ENCODE measurements at regions not wholly inside any gene's neighbourhood (a gene's known extent, or its start where the extent isn't known, plus 50 kb on each side); places are given as distances from the start of the nearest gene placed in this dataset.
"Not testable (repeated sequence)": the region's sequence is repeated elsewhere in the genome, so short reads cannot be mapped to it uniquely, and the experiment has no call there.

GRCh38 chr22:49511393-49512189, 316.1 kb downstream of the BRD1 start:
- BruUV-seq (replicated peaks); H3K4me1 ChIP-seq (ENCODE audit: insufficient read depth, low read length); H3K79me2 ChIP-seq (ENCODE audit: insufficient read depth, low read length); H4K20me1 ChIP-seq (ENCODE audit: insufficient read depth, low read length); in situ Hi-C loops (cut with HindIII; ENCODE audit: extremely low pct_ligation_motif_present, low pct_unique_long_range_greater_than_20kb); H3K9ac ChIP-seq (ENCODE audit: insufficient read depth, low read depth, low read length); H2AFZ ChIP-seq (ENCODE audit: low read length); H3K27ac ChIP-seq (ENCODE audit: extremely low read length, insufficient read depth, low read length); H3K4me3 ChIP-seq (replicated peaks in 1 of 3; ENCODE audit: insufficient read depth in 1 of 3, low read depth in 2 of 3, low read length in 3 of 3); H3K36me3 ChIP-seq (replicated peaks in 1 of 2; ENCODE audit: control insufficient read depth in 1 of 2, insufficient read depth in 2 of 2, low read length in 2 of 2); FAIRE-seq; DNase-seq (ENCODE audit: low spot score); CTCF ChIA-PET (ENCODE audit: low intra/inter-chr PET ratio, low total read pairs); intact Hi-C loops (cut with micrococcal nuclease; ENCODE audit: unreplicated experiment); ATAC-seq; H3K9me3 ChIP-seq (ENCODE audit: low read length); H3K4me2 ChIP-seq (ENCODE audit: low read depth, low read length); POLR2A ChIA-PET; H3K27me3 ChIP-seq (ENCODE audit: control insufficient read depth in 1 of 2, insufficient read depth in 2 of 2, low read length in 2 of 2); TF ChIP-seq GABPA (IDR thresholded peaks at IDR 0.05; ENCODE audit: low read depth, low read length): not testable (repeated sequence)
- 64% methylated on average over 4 of the region's 5 CpGs for WGBS (ENCODE audit: low lambda C conversion rate)
- TF ChIP-seq ZNF264 (CRISPR knock-in tag; IDR thresholded peaks at IDR 0.05), result peak; percentile 73; the same call in 1 of the 2 replicates
- TF ChIP-seq GABPA (CRISPR knock-in tag; IDR thresholded peaks at IDR 0.05; ENCODE audit: low read depth), result 0 out of 2 replicates have a peak, but pooled peaks have one; percentile 34

GRCh38 chr22:49510718-49511117, 317.0 kb downstream of the BRD1 start:
- FAIRE-seq (no peak), DNase-seq (ENCODE audit: low spot score) (no peak), ATAC-seq (no peak)
- Histone ChIP-seq H3K36me3 (replicated peaks in 1 of 2; ENCODE audit: control insufficient read depth in 1 of 2, insufficient read depth in 2 of 2, low read length in 2 of 2) (no peaks in the 10 kb centered on the region), H3K79me2 (ENCODE audit: insufficient read depth, low read length) (no peaks in the 10 kb centered on the region), H3K9me3 (ENCODE audit: low read length) (peaks cover 8% of the 10 kb centered on the region), H3K27ac (ENCODE audit: extremely low read length, insufficient read depth, low read length) (no peak overlapping the region), H4K20me1 (ENCODE audit: insufficient read depth, low read length) (no peaks in the 10 kb centered on the region), H3K9ac (ENCODE audit: insufficient read depth, low read depth, low read length) (no peak overlapping the region), H3K4me2 (ENCODE audit: low read depth, low read length) (no peak overlapping the region), H3K4me3 (replicated peaks in 1 of 3; ENCODE audit: insufficient read depth in 1 of 3, low read depth in 2 of 3, low read length in 3 of 3) (no peak overlapping the region), H3K4me1 (ENCODE audit: insufficient read depth, low read length) (no peaks in the 10 kb centered on the region), H2AFZ (ENCODE audit: low read length) (no peak overlapping the region), H3K27me3 (ENCODE audit: control insufficient read depth in 1 of 2, insufficient read depth in 2 of 2, low read length in 2 of 2) (peaks cover 0 to 5% of the 10 kb centered on the region in 2 experiments; a peak in 1 of 5 replicates)
- POLR2A ChIA-PET, result no interaction called here
- intact Hi-C loops (cut with micrococcal nuclease; ENCODE audit: unreplicated experiment) (no loop called here), in situ Hi-C loops (cut with HindIII; ENCODE audit: extremely low pct_ligation_motif_present, low pct_unique_long_range_greater_than_20kb) (no loop called here)
- 0% methylated on average over 1 of the region's 1 CpG for WGBS (ENCODE audit: low lambda C conversion rate)
- CTCF ChIA-PET (ENCODE audit: low intra/inter-chr PET ratio, low total read pairs), result no interaction called here
- peak; percentile 65 for TF ChIP-seq ZNF7 (CRISPR knock-in tag; IDR thresholded peaks at IDR 0.05)
- TF ChIP-seq, protein P1, sequence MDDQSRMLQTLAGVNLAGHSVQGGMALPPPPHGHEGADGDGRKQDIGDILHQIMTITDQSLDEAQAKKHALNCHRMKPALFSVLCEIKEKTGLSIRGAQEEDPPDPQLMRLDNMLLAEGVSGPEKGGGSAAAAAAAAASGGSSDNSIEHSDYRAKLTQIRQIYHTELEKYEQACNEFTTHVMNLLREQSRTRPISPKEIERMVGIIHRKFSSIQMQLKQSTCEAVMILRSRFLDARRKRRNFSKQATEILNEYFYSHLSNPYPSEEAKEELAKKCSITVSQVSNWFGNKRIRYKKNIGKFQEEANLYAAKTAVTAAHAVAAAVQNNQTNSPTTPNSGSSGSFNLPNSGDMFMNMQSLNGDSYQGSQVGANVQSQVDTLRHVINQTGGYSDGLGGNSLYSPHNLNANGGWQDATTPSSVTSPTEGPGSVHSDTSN (CRISPR knock-in tag; IDR thresholded peaks at IDR 0.05; ENCODE audit: borderline replicate concordance), result no peak
- BruUV-seq (replicated peaks), result no TSS peak

All from HepG2 (cell line).